ENCODE measurements at regions not wholly inside any gene's neighbourhood (a gene's known extent, or its start where the extent isn't known, plus 50 kb on each side); places are given as distances from the start of the nearest gene placed in this dataset.
"Not testable (repeated sequence)": the region's sequence is repeated elsewhere in the genome, so short reads cannot be mapped to it uniquely, and the experiment has no call there.

DNA sequence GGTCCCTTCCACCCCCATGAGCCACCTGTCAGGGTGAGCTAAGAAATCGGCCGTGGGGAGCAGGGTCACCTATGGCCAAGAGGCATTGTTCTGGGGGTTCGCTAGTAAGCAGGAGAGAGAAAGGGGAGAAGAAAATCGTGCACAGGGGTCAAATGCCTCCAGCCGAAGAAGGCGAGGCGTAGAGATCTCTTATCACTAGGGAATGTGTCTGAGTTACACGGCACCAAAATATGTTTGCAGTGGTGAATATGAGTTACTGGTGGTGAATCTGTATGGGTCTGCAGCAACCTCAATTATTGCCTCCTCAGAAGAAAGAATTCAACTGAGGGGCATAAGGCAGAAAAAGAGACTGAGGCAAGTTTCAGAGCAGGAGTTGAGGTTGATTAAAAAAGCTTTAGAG is 54.2 kb upstream of the RABGAP1L start:
- no peak for FAIRE-seq

DNA sequence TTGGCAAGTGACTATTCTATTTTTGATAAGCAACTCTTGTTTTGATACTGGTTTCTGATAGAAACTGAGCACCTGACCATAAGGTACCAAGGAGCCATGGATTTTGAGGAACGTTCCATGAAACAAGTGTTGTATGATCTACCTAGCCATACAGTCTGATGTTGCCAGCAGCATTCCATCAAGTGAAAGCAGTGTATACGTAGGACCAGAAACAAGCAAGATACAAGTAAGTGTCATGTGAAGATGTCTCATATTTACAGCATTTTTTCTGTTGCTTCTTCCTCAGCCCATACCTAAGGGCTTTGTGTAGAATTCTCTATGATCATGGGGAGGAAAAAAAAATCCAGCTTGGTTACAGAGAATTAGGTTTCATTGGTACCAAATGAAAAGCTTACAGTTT is 55.6 kb upstream of the RABGAP1L start:
- no peak for FAIRE-seq

DNA sequence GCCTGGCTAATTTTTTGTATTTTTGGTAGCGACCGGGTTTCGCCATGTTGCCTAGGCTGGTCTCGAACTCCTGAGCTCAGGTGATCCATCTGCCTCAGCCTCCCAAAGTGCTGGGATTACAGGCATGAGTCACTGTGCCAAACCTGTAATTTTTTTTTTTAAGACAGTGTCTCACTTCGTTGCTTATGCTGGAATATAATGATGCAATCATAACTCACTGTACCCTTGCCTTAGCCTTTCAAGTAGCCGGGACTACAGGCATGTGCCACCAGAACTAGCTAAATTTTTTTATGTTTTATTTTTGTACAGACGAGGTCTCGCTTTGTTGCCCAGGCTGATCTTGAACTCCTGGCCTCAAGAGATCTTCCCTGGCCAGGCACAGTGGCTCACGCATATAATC is 57.3 kb upstream of the RABGAP1L start:
- FAIRE-seq = not testable (repeated sequence)

DNA sequence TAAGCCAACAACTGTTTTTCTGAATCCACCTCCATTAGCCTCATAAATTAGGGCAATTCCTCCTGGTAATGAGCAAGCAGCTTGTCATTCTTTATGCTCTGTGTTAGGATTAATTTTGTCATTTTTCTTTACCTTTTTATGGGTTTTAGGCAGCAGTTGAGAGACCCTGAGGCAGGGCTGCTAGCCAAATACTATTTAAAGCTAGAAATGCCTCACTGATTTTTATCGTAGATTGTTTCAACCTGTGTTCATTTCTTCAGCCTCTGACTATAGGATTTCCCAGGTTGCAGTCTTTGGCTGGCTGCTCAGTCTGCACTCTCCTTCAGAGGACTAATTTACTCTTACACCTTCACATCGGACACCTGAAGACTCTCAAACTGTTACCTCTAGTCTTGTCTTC is 61.9 kb upstream of the RABGAP1L start:
- no peak for FAIRE-seq

DNA sequence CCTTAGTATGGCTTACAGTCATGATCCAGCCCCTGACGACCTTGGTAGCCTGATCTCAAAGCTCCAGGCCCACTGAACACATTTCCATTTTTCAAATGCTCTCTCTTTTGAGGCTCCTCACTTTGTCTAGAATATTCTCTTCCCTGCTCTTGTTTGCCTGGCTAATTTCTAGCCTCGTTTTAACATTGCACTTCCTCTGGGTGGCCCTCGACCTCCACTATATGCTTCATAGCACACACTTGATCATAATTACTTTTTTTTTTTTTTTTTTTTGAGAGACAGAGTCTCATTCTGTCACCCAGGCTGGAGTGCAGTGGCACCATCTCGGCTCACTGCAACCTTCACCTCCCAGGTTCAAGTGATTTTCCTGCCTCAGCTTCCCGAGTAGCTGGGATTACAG is 65.5 kb upstream of the RABGAP1L start:
- FAIRE-seq = not testable (repeated sequence)

DNA sequence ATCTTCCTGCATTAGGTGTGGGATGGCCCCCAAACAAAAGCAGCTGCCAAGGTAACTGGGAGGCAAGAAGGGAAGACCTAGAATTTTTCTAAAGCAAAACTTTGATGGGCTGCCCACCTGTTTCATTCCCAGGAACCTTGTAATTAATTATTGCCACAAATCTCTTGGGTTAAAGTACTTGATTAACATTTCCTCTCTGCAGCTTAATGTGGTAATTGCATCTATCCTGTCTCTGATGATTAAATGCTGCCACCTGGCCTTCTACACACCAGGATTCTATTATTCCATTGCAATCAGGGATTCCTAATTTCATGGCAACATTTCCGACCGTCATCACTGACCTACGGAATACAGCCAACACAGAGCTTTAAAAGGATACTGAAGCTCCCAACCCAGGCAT is 68.3 kb upstream of the RC3H1 start:
- no peak for FAIRE-seq

DNA sequence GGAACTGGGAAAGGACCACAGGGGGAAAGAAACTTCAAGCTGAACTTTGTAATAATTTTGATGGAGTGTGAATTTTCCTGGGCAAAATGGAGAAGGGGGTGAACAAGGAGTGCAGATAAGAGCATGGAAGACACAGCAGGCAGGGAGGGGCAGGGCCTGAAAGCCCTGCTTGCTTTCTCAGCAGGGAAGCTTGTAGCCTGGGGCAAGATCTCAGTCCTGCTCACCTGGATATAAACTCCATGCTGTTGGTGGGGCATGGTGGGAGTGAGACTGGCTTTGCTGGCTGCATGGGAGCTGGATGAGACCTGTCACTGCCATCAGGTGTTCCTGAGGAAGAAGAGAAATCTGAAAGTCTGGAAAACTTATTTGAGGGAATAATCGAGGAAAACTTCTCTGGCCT is 58.7 kb upstream of the RC3H1 start:
- no peak for FAIRE-seq

DNA sequence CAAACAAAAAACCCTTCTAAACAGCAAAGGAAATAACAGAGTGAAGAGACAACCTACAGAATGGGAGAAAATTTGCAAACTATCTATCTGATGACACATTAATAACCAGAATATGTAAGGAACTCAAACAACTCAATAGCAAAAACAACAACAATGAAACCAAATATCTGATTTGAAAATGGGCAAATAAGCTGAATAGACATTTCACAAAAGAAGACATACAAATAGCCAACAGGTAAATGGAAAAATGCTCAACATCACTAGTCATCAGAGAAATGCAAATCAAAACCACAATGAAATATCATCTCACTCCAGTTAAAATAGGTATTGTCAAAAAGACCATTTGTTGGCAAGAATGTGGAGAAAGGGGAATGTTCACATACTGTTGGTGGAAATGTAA is 57.6 kb upstream of the RC3H1 start:
- FAIRE-seq = no peak

DNA sequence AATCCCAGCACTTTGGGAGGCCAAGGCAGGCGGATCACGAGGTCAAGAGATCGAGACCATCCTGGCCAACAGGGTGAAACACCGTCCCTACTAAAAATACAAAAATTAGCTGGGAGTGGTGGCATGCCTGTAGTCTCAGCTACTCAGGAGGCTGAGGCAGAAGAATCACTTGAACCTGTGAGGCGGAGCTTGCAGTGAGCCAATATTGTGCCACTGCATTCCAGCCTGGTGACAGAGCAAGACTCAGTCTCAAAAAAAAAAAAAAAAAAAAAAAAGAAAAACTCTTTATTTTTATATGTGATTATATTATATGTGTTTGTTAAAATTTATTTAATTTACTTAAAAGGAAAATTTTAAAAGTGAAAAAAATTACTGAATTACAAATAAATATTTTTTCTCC is 56.8 kb upstream of the RC3H1 start:
- FAIRE-seq = not testable (repeated sequence)

DNA sequence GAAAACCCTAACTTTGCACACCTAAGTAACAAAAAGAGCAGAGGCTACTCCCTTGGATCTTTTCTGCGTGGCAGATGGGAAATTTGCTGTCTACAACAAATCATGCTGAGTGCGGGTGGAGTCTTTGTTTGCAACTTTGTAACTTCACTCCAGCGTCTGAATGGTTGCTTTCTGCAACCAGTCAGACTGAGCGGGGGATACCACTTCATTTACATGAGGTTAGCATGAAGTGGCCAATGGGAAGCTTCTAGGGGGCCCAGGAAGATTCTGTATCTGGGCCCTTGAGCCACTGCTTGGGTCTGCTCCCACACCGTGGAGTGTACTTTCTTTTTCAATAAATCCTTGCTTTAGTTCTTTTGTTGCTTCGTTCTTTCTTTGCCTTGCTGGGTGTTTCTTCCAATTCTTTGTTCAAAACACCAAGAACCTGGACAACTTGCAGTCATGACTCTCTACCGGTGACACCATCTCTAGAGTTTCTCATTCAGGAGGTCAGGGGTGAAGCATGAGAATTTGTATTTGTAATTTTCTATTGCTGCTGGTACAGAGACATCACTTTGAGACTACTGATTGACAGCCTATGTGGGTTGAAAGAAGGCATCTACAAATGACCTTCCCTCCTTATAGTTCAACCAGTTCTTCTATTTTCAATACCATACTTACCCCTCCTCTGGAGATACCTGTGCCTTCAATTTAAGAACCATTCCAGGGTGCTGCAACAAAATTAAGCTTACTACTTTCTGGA is 55.8 kb upstream of the RC3H1 start:
- no peak for FAIRE-seq

DNA sequence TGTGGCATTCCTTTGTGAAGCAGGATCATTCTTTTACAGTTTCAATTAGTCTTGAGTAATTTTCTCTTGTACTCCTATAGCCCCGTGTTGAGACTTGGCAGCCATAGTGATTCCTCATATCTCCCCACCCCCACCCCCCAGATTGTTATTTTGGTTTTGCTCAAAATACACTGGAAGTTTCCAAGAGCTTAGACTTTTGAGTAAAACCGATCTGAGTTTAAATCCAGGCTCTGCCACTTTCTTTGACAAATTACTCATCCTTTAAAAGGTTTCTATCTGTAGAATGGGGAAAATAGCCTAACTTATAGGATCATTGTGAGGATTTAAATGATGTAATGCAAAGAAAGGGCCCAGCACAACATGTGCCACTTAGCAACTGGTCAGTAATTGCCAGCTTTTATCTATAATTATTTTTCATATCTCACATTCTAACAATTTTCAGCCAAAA is 53.1 kb upstream of the RC3H1 start:
- FAIRE-seq = no peak

DNA sequence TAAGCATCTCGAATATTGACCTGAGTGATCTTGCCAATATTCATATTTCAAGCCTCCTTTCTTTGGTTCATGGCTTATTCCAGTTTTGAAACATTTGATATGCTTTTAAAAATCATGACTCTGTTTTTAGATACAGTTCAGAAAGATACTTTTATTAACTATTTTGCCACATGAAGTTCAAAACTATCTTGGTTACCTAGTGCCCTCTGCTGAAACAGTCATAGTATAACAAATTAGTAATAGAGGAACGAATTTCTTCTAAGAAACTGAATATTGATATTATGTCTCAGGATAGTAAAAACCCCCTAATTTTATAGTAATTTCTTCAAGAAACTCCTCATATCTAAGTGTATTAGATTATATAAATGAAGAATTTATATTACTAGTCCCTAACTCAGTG is 52.6 kb upstream of the RC3H1 start:
- peak; percentile 95 for FAIRE-seq

DNA sequence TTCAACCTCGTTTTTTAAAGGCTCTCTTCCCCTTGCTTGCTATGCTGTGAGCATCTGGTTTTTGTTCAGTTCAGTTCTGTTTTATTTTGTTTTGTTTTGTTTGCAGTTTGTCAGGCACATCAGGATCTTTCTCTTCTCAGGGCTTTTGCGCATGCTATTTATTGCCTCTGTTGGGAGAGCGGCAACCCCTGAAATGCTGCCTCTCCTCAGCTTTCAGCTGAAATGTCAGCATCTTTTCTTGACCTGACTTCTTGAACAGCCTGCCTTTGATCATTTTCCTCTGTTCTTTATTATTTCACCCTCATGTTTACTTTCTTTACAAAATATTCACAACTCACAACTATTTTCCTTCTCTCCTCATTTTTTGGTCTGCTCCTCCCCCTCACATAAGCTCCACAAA is 50.4 kb upstream of the RC3H1 start:
- no peak for FAIRE-seq

Data from G401.6 (cell line).